Endothelial cell (in vitro differentiated cells): ENCODE measurements at regions not wholly inside any gene's neighbourhood (a gene's known extent, or its start where the extent isn't known, plus 50 kb on each side); places are given as distances from the start of the nearest gene placed in this dataset.

Experiments used
- DNase-seq: peaks from one replicate; pipeline ENCODE4 v3.0.0; 2021; ENCODE audit warnings: low spot score
- H3K27ac Mint-ChIP-seq: one replicate; pipeline ENCODE4 v1.8.0; 2021; ENCODE audit warnings: mixed read lengths, inconsistent platforms; ENCODE audit not compliant: unreplicated experiment
- H3K27me3 Mint-ChIP-seq: one replicate; pipeline ENCODE4 v1.8.0; 2021; ENCODE audit warnings: mild to moderate bottlenecking, moderate library complexity, mixed read lengths, inconsistent platforms; ENCODE audit not compliant: unreplicated experiment
- H3K36me3 Mint-ChIP-seq: one replicate; pipeline ENCODE4 v1.8.0; 2021; ENCODE audit warnings: mild to moderate bottlenecking, low read depth, mixed read lengths, inconsistent platforms; ENCODE audit not compliant: unreplicated experiment
- H3K4me1 Mint-ChIP-seq: one replicate; pipeline ENCODE4 v1.8.0; 2021; ENCODE audit warnings: mild to moderate bottlenecking, mixed read lengths, inconsistent platforms; ENCODE audit not compliant: unreplicated experiment
- H3K4me3 Mint-ChIP-seq: one replicate; pipeline ENCODE4 v1.8.0; 2021; ENCODE audit warnings: mild to moderate bottlenecking, mixed read lengths, inconsistent platforms; ENCODE audit not compliant: unreplicated experiment
- H3K9me3 Mint-ChIP-seq: one replicate; pipeline ENCODE4 v1.8.0; 2021; ENCODE audit warnings: mixed read lengths, inconsistent platforms; ENCODE audit not compliant: unreplicated experiment
- TF ChIP-seq, protein P1 (sequence below): fragments of 200-600 bp; sonication (generic); IDR thresholded peaks from one replicate; pipeline ENCODE4 v1.5.0; 2021; ENCODE audit warnings: antibody characterized with exemption; ENCODE audit not compliant: unreplicated experiment

DNA sequence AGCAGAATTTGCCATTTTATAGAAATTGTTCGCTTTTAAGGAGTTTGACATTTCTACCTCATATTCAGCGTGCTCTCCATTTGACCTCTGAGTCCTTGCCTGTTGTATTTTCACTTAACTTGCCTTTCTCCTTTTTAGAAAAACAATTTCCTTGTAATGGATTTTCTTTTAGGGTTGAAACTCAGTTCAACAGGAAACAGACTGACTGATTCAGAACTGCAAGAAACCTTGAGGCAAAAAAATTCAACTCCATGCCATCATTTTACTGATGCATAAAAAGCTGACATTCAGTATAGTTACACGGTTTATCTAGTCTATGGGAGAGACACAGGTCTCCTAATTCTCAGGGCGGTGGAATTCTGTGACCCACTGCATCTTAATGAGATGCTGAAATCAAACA, 59.8 kb downstream of the MRPS30 start:
- no peak overlapping the region for H3K4me3 Mint-ChIP-seq
- TF ChIP-seq, protein P1, sequence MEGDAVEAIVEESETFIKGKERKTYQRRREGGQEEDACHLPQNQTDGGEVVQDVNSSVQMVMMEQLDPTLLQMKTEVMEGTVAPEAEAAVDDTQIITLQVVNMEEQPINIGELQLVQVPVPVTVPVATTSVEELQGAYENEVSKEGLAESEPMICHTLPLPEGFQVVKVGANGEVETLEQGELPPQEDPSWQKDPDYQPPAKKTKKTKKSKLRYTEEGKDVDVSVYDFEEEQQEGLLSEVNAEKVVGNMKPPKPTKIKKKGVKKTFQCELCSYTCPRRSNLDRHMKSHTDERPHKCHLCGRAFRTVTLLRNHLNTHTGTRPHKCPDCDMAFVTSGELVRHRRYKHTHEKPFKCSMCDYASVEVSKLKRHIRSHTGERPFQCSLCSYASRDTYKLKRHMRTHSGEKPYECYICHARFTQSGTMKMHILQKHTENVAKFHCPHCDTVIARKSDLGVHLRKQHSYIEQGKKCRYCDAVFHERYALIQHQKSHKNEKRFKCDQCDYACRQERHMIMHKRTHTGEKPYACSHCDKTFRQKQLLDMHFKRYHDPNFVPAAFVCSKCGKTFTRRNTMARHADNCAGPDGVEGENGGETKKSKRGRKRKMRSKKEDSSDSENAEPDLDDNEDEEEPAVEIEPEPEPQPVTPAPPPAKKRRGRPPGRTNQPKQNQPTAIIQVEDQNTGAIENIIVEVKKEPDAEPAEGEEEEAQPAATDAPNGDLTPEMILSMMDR: no peak
- H3K27me3 Mint-ChIP-seq: no peaks in the 10 kb centered on the region
- no peaks in the 10 kb centered on the region for H3K9me3 Mint-ChIP-seq
- DNase-seq: no peak
- H3K36me3 Mint-ChIP-seq: no peaks in the 10 kb centered on the region
- no peak overlapping the region for H3K27ac Mint-ChIP-seq
- no peaks in the 10 kb centered on the region for H3K4me1 Mint-ChIP-seq

GRCh38 chr5:44869928-44870327, 61.2 kb downstream of the MRPS30 start:
- Mint-ChIP-seq H3K27me3 (no peaks in the 10 kb centered on the region), H3K9me3 (no peaks in the 10 kb centered on the region), H3K36me3 (no peaks in the 10 kb centered on the region), H3K4me3 (no peak overlapping the region), H3K4me1 (no peaks in the 10 kb centered on the region), H3K27ac (no peak overlapping the region)
- TF ChIP-seq, protein P1: no peak
- no peak for DNase-seq

DNA sequence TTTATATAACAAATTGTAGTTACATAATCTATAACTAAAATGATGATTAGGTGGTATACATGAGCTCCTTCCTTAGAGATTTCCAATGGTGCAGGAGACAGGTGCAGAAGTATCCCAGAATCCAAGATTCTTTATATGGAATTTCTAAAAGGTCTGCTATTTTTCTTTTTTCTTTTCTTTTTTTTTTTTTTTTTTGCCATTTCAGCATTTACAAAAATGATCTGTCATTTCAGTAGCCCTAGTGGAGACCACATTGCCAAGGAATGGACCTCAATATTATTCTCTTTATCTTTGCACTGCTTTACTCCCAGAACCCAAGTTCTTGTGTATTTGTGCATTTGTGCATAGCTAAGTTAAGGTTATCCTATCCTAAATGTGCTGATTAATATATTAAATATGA, 61.7 kb downstream of the MRPS30 start:
- H3K4me3 Mint-ChIP-seq: no peak overlapping the region
- H3K27me3 Mint-ChIP-seq: no peaks in the 10 kb centered on the region
- H3K27ac Mint-ChIP-seq: no peak overlapping the region
- DNase-seq: no peak
- no peaks in the 10 kb centered on the region for H3K36me3 Mint-ChIP-seq
- TF ChIP-seq, protein P1: no peak
- no peaks in the 10 kb centered on the region for H3K4me1 Mint-ChIP-seq
- no peaks in the 10 kb centered on the region for H3K9me3 Mint-ChIP-seq

GRCh38 chr5:44871401-44871800, 62.7 kb downstream of the MRPS30 start:
- Mint-ChIP-seq H3K27me3 (no peaks in the 10 kb centered on the region), H3K9me3 (no peaks in the 10 kb centered on the region), H3K4me1 (no peaks in the 10 kb centered on the region), H3K27ac (no peak overlapping the region), H3K36me3 (no peaks in the 10 kb centered on the region), H3K4me3 (no peak overlapping the region)
- TF ChIP-seq, protein P1: no peak
- no peak for DNase-seq

DNA sequence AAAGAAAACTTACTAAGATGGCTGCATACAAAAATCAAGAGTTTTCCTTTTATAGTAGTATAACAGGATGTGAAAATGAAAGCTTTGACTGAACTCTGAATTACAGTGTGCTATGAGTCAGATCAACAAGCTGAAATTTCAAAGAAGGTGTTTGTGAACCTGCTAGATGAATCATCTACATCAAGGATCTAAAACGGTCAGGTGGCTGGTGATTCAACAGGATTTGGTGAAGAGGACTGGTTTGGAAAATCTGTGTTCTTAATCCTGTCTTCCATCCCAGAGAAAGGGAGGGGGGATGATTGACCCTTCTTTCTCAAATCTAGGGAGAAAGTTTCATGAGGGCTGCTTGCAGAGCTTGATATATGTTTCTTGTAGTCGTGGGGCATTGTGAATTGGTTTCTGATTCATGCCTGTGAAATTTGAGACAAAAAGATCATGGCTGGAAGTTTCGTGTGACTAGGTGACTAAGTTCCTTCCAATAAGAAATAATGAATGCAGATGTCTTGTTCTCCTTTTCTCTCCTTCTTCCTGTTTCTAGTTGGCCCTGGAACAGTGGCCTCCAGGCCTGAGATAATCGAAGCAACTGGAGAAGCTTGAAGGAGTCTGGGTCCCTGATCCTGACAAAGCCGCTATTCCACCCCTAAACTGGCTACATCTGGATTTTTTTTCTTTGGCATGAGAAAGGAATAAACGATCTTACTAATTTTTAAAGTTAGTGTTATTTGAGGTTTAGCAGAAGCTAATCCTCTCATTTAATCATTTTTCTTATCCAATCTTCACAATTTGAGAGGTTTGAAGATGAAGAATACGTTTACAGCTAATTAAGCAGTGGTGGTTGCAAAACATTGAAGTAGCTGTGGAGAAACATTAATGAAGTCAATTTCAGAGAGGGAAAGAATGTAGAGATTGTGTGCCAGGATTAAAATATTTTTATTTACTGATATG, 67.2 kb downstream of the MRPS30 start:
- no peaks in the 10 kb centered on the region for H3K9me3 Mint-ChIP-seq
- TF ChIP-seq, protein P1: no peak
- DNase-seq: no peak
- H3K27me3 Mint-ChIP-seq: no peaks in the 10 kb centered on the region
- no peak overlapping the region for H3K4me3 Mint-ChIP-seq
- no peaks in the 10 kb centered on the region for H3K36me3 Mint-ChIP-seq
- H3K4me1 Mint-ChIP-seq: no peaks in the 10 kb centered on the region
- H3K27ac Mint-ChIP-seq: no peak overlapping the region
